Muscle of leg (tissue), 3 donors: ENCODE measurements at regions not wholly inside any gene's neighbourhood (a gene's known extent, or its start where the extent isn't known, plus 50 kb on each side); places are given as distances from the start of the nearest gene placed in this dataset.
"Not testable (repeated sequence)": the region's sequence is repeated elsewhere in the genome, so short reads cannot be mapped to it uniquely, and the experiment has no call there.

Experiments
- DNase-seq: peaks from one replicate; pipeline ENCODE4 v3.0.0; 2013
- H3K27ac ChIP-seq: one replicate; pipeline ENCODE4 v1.5.1; 2013; ENCODE audit warnings: mild to moderate bottlenecking, low read length, control low read depth
- H3K27me3 ChIP-seq: one replicate; pipeline ENCODE4 v1.6.1; 2013; ENCODE audit warnings: low read length; ENCODE audit not compliant: control insufficient read depth, insufficient read depth
- H3K36me3 ChIP-seq: one replicate; pipeline ENCODE4 v1.6.1; 2013; ENCODE audit warnings: low read length; ENCODE audit not compliant: control insufficient read depth, insufficient read depth
- H3K4me1 ChIP-seq: one replicate; pipeline ENCODE4 v1.6.1; 2013; ENCODE audit warnings: low read length; ENCODE audit not compliant: control insufficient read depth, insufficient read depth
- H3K4me3 ChIP-seq: one replicate; pipeline ENCODE4 v1.5.1; 2013; ENCODE audit warnings: low read length, control low read depth
- H3K9me3 ChIP-seq: replicated peaks from 2 replicates; pipeline ENCODE4 v1.6.1; 2013; ENCODE audit warnings: low read depth, low read length; ENCODE audit not compliant: control insufficient read depth
- WGBS: methylation state at CpG from one replicate; pipeline ENCODE4 v1.1.5; 2013; ENCODE audit warnings: missing lambda C conversion rate; ENCODE audit not compliant: insufficient coverage; 5-methylcytosine and 5-hydroxymethylcytosine counted together

- H3K27ac ChIP-seq: no peak overlapping the region
- no peaks in the 10 kb centered on the region for H3K36me3 ChIP-seq
- no peaks in the 10 kb centered on the region for H3K4me1 ChIP-seq
- no peaks in the 10 kb centered on the region for H3K27me3 ChIP-seq
- H3K4me3 ChIP-seq: no peak overlapping the region
- DNase-seq: no peak
- H3K9me3 ChIP-seq: no peaks in the 10 kb centered on the region
- 87% methylated on average over 48 of the region's 49 CpGs for WGBS
Observed at GRCh38 chr9:11618241-11618805, 1005.5 kb upstream of the PTPRD start.

DNA sequence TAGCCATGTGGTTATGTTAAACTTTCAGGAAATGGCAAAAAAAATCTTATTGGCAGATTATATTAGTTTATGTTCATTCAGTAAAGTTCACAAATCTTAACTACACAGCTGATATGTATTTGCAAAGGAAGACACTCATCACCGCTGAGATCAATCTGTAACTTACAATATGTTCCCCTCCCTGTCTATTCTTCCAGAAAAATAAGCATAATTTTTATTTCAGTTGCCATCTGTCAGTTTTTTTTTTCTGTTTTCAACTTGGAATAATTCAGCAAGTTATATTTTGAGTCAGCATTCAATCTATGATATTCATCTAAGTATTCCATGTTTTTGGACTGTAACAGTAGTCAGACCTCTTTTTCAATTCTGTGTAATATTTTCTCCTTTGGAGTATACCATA, 1019.9 kb upstream of the PTPRD start:
- no CpG with 5 or more reads among the region's 1 CpG for WGBS

DNA sequence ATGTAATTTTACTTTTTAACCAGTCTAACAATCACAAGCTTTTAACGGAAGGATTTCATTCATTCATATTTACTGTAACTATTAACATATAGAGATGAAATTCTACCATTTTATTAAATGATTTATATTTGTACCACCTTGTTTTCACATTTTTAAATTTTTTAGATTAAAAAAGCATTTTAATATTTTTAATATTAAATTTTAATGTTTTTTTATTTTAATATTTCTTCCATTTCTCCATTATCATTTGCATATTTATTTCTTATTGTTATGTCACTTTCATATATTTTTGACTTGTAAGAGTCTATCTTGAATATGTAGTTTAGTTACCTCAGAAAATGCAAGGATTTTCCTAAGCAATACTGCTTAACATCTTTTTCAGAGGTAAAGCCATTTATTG, 1034.0 kb upstream of the PTPRD start:
- no CpG with 5 or more reads among the region's 1 CpG for WGBS
- no peak overlapping the region for H3K4me3 ChIP-seq
- H3K36me3 ChIP-seq: no peaks in the 10 kb centered on the region

More for the DNA sequence above, 1019.9 kb upstream of the PTPRD start:
- Histone ChIP-seq H3K27me3 (no peaks in the 10 kb centered on the region), H3K9me3 (peaks cover 4% of the 10 kb centered on the region), H3K36me3 (no peaks in the 10 kb centered on the region), H3K27ac (no peak overlapping the region), H3K4me1 (no peaks in the 10 kb centered on the region), H3K4me3 (no peak overlapping the region)
- no peak for DNase-seq

DNA sequence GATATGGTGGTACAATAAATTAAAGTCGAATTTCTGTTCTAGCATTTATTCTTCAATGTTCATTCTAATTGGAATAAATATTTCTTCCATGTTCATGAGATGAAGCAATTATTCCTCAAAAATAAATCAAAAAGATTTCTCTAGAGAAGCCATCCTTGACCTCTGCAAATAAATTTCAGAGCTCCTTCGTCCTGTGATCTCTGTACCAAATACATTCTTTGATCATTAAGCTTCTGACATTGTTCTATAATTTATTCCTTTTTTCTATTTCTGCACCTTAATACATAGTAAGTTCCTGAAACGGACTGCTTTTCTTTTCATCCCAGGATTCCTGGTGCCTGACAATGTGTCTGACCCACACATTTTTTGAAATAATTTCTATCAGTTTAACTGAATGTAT, 1039.3 kb upstream of the TYRP1 start:
- Histone ChIP-seq H3K9me3 (no peaks in the 10 kb centered on the region), H3K36me3 (no peaks in the 10 kb centered on the region), H3K27ac (no peak overlapping the region), H3K4me3 (no peak overlapping the region), H3K4me1 (no peaks in the 10 kb centered on the region), H3K27me3 (no peaks in the 10 kb centered on the region)
- 80% methylated on average over 1 of the region's 3 CpGs for whole genome bisulfite sequencing
- no peak for DNase-seq

More for the DNA sequence above, 1034.0 kb upstream of the PTPRD start:
- no peaks in the 10 kb centered on the region for H3K4me1 ChIP-seq
- DNase-seq: no peak
- H3K9me3 ChIP-seq: no peaks in the 10 kb centered on the region
- H3K27ac ChIP-seq: no peak overlapping the region
- no peaks in the 10 kb centered on the region for H3K27me3 ChIP-seq

- H3K9me3 ChIP-seq: no peaks in the 10 kb centered on the region
- DNase-seq: no peak
Observed at GRCh38 chr9:11663913-11664312, 1029.3 kb upstream of the TYRP1 start.

DNA sequence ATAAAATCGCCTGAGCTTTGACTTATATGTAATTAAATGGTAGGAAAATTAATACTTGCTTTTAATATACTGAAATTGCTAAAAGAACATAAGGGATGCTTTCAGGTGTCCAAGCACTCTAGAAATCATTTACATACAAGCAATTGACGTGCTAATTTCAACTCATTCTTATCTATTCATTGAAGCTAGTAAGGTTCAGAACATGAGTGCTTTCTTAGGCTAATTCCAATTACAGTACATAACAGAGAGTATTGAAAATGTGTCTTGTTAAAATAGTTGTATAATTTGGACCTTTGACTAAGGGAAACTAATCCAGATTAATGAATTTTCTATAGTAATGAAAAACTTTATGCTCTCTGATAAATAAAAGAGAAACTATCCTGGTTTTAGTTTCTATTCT, 1016.4 kb upstream of the TYRP1 start:
- H3K4me1 ChIP-seq: no peaks in the 10 kb centered on the region
- DNase-seq: no peak
- WGBS: no CpG with 5 or more reads among the region's 2 CpGs

More at GRCh38 chr9:11663913-11664312, 1029.3 kb upstream of the TYRP1 start:
- H3K27me3 ChIP-seq: no peaks in the 10 kb centered on the region
- no peak overlapping the region for H3K4me3 ChIP-seq
- H3K27ac ChIP-seq: no peak overlapping the region
- no CpG with 5 or more reads among the region's 1 CpG for WGBS
- H3K36me3 ChIP-seq: no peaks in the 10 kb centered on the region
- H3K4me1 ChIP-seq: no peaks in the 10 kb centered on the region

GRCh38 chr9:11686733-11687132, 1006.5 kb upstream of the TYRP1 start:
- Histone ChIP-seq H3K4me1 (no peaks in the 10 kb centered on the region), H3K27ac (no peak overlapping the region), H3K4me3 (no peak overlapping the region), H3K36me3 (no peaks in the 10 kb centered on the region), H3K9me3 (no peaks in the 10 kb centered on the region), H3K27me3 (no peaks in the 10 kb centered on the region)
- DNase-seq: no peak

More for the DNA sequence above, 1016.4 kb upstream of the TYRP1 start:
- no peak overlapping the region for H3K4me3 ChIP-seq
- H3K36me3 ChIP-seq: no peaks in the 10 kb centered on the region
- H3K9me3 ChIP-seq: no peaks in the 10 kb centered on the region
- H3K27ac ChIP-seq: no peak overlapping the region
- no peaks in the 10 kb centered on the region for H3K27me3 ChIP-seq

DNA sequence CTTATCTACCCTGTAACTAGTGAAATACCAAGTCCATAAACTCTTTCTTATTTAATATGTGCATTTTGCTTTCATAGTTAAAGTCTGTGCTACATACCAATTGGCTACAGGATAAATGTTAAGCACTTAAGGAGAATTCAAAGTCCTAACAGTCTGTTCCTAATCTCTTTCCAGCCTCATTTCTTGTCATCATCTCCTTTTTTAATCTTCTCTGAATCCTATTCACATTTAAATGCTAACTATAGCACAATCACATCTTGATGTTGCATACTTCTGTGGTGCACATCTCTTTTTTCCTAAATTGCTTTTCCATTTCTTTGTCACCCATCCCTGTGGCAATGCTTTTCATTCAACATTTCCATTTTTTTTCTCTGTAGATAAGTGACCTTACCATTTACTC, 996.1 kb upstream of the TYRP1 start:
- Histone ChIP-seq H3K27ac (no peak overlapping the region), H3K4me1 (no peaks in the 10 kb centered on the region), H3K4me3 (no peak overlapping the region)

DNA sequence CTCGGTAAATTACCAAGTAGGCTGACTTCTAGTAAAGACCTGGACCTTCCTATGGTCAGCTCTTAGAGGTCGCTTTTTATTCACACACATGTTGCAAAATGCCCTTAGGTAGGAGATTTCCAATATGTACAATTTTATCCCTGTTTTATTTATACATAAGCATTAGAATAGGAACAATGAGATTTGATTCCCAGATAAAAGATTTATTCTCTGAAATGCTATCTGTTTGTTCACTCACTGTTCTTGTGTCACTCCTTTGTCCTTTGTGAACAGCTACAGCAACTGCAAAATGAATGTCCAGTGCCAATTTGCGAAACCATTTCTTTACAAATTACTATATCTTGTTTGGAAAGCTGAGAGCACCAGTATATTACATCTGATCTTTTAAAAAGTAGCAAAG, 991.5 kb upstream of the TYRP1 start:
- DNase-seq: no peak
- no peak overlapping the region for H3K4me3 ChIP-seq
- no peak overlapping the region for H3K27ac ChIP-seq
- no peaks in the 10 kb centered on the region for H3K9me3 ChIP-seq
- H3K4me1 ChIP-seq: no peaks in the 10 kb centered on the region
- no CpG with 5 or more reads among the region's 3 CpGs for WGBS
- no peaks in the 10 kb centered on the region for H3K36me3 ChIP-seq
- no peaks in the 10 kb centered on the region for H3K27me3 ChIP-seq

More for the DNA sequence above, 996.1 kb upstream of the TYRP1 start:
- H3K36me3 ChIP-seq: no peaks in the 10 kb centered on the region
- H3K9me3 ChIP-seq: no peaks in the 10 kb centered on the region
- DNase-seq: no peak
- H3K27me3 ChIP-seq: no peaks in the 10 kb centered on the region

- WGBS: no CpG with 5 or more reads among the region's 2 CpGs
- H3K27me3 ChIP-seq: no peaks in the 10 kb centered on the region
- H3K27ac ChIP-seq: no peak overlapping the region
- H3K4me3 ChIP-seq: no peak overlapping the region
- no peaks in the 10 kb centered on the region for H3K36me3 ChIP-seq
- H3K9me3 ChIP-seq: no peaks in the 10 kb centered on the region
- H3K4me1 ChIP-seq: no peaks in the 10 kb centered on the region
- no peak for DNase-seq
Observed at GRCh38 chr9:11702548-11702947, 990.6 kb upstream of the TYRP1 start.

- not testable (repeated sequence) for H3K27ac ChIP-seq, H3K4me1 ChIP-seq, H3K27me3 ChIP-seq, H3K9me3 ChIP-seq, H3K36me3 ChIP-seq, DNase-seq, H3K4me3 ChIP-seq
- WGBS: no CpG with 5 or more reads among the region's 1 CpG
Observed at GRCh38 chr9:11704198-11704597, 989.0 kb upstream of the TYRP1 start.
